GM21381 (cell line): ENCODE measurements at regions not wholly inside any gene's neighbourhood (a gene's known extent, or its start where the extent isn't known, plus 50 kb on each side); places are given as distances from the start of the nearest gene placed in this dataset.
A peak's percentile ranks its signal among the peaks of the same experiment; 100 is the strongest.

ENCODE experiments used
- ATAC-seq: cut with Tn5 transposase; IDR thresholded peaks from one replicate; pipeline ENCODE4 v1.9.1; 2021; ENCODE audit warnings: mild to moderate bottlenecking, moderate library complexity; ENCODE audit not compliant: unreplicated experiment

DNA sequence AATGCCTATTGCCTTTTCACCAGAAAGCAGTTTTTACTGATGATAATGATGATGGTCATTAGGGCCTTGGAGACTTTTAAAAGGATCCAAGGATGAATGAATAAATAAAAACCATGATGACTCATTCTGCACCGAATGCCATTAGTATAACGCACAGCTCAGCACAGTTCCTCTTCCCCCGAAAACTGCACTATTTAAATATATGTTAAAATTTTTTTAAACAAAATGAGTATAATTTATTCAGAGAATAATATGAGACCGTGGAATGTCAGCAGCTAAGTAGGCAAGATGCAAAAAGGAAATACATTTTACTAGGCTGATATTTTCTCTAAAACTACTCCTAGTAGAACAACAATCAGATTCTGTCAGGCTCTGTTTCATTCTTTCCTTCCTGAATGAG lies 83.4 kb upstream of the NANOGP8 start:
- ATAC-seq: no peak

DNA sequence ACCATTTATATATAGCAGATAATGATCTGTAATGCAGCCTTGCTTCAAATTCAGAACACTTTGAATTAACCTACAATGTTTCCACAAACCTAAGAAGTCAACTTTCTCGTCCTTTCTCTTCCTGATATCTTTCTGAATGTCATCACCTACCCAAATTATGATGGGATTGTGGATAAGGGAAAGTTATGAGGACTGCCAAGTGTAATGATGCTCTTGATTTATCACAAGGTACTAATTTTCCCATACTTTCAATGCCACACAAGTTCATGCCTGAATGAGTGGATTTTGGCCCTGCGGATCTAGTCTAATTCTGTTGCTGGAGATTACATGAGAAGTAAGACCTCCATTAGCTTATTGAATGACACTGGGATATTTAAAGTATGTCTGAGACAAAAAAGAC lies 82.6 kb upstream of the NANOGP8 start:
- ATAC-seq: no peak

DNA sequence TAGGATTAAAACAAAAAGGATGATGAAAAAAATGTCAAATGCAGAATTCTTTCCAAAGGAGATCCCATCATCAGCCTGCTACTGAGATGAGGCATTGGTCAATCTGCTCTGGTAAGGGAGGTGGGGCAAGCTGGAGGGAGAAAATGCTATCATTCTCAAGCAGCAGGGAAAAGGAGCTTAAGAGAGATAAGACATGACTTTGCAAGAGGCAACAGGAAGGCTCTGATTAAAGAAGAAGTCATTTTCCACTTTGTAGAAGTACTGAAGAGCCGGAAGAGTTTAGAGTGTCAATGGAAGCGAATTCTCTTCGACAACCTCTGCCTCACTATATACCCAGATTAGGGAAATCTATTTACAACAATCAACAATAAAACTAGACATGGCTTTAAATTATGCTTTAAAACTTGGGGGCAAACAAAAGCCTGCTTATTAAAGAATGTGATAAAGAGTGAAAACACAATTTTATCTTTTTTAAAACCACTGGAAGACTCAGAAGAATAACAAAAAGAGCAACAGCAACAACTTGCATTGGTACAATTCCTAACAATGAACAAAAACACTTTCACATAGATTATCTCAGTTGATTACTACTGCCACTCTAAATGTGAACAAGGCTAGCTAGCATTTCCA lies 81.8 kb upstream of the NANOGP8 start:
- no peak for ATAC-seq

DNA sequence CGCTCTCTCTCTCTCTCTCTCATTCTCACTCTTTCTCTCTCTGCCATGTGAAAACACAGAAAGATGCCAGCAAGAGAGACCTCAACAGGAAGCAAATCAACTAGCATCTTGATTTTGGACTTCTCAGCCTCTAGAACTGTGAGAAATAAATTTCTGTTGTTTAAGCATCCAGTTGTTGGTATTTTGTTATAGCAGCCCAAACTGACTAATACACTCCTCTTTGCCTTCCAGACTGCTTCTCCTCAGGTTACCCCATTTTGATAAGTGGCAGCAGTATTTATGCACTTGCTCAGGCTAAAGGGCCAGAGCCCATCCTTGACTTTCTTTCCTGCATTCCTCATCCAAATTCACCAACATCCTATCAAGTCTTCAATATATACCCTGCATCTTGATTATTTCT lies 76.6 kb upstream of the NANOGP8 start:
- ATAC-seq: no peak

DNA sequence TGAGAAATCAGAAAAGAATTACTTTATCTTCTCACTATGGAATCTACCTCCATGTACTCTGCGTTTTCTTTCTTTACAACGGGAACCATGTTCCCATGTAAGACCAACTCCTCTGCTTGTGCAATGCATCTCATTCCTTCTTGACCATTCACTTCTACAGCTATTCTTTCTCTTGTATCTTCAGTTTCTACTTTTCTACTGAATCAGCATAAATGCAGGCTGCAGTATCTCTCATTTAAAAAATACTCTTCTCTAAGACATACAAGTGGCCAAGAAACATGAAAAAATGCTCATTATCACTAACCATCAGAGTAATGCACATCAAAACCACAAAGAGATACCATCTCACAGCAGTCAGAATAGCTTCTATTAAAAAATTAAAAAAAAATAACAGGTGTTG lies 74.1 kb upstream of the NANOGP8 start:
- ATAC-seq: no peak

DNA sequence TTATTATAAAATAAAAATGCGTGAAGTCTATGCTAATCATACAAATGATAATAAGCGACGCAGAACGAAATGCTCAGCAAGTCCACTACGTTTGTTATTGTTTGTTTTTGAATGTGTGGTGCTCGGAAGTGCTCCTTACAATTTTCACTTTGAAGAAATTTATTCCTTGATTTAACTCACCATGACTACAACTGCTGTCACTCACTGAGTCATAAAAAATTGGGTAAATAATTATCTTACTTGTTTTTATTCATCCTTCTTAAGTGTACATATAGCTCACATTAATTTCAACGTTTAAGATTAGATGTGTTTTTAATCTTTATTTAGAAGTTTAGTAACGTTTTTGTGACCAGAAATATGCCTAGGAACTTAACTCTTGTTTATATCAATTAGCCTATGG lies 66.7 kb upstream of the NANOGP8 start:
- no peak for ATAC-seq

DNA sequence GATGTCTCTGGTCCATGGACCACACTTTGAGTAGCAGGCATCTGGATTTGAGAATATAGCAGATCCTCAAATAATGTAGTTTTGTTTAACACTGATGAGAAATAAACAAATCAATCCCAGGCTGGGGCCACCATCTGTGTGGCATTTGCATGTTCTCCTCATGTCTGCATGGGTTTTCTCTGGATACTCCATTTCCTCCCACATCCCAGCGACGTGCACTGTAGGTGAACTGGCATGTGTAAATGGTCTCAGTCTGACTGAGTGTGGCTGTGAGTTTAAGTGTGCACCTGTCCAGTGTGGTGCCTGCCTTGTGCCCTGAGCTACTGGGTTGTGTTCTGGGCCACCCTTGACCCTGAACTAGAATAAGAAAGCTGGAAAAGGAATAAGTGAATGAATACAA lies 66.3 kb upstream of the NANOGP8 start:
- no peak for ATAC-seq

DNA sequence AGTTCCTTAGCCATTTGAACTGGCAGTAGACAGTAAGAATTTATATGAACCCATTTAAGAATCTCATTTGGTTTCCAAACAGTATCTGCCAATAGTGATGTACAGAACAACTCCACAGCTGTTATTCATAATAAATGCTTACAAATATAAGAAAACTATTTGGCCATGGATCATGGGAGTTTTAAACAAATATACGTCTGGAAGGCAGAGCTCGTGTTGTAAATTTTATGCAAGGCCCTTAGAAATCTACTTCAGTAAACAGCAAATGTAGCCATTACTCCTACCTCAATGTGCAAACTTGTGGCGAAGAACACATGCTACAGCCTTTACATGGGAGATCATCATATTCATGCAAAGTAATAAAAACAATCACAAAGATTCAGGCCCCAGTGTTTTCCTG lies 65.3 kb upstream of the NANOGP8 start:
- ATAC-seq: no peak

DNA sequence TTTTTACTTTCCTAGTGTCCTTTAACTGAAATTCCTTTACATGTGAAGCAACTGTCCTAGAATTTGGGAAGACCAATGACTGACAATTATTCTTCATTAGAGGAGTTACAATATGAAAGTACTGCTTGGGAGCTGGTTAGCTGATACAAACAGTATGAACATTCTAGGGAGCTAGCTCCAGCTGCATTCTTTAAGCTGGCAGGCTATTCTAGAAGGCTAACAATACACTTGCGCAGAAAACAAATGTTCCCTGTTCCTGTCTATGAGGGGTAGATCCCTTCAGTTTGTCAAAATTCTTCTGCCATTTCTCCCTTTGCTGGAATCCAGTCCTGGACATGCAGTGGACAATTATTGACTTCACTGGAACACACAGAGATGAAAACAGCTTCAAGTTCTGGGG lies 60.2 kb upstream of the NANOGP8 start:
- no peak for ATAC-seq

DNA sequence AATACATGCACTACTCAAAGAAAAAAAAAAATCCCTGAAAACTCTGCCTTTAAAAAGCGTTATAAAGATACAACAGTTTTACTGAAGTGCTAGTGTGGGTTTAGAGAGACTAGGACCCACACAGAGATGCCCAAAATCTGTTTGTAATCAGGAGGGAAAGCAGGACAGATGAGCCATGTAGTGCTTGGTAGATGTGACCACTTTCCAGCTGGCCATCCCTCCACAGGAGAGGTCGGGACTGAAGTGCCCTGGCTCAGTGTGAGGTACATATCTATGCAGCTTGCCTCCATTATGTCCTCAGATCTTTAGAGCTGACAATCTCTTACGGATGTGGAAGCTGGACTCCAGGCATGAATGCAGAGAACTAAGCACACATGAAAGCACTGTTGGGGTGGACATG lies 57.5 kb upstream of the NANOGP8 start:
- ATAC-seq: no peak

GRCh38 chr15:35141743-35142471 lies 56.8 kb upstream of the NANOGP8 start:
- ATAC-seq: no peak

- no peak for ATAC-seq
These were observed 54.7 kb upstream of the NANOGP8 start for GRCh38 chr15:35139822-35140221.

- no peak for ATAC-seq
These were observed 52.1 kb upstream of the NANOGP8 start for GRCh38 chr15:35137190-35137574.

DNA sequence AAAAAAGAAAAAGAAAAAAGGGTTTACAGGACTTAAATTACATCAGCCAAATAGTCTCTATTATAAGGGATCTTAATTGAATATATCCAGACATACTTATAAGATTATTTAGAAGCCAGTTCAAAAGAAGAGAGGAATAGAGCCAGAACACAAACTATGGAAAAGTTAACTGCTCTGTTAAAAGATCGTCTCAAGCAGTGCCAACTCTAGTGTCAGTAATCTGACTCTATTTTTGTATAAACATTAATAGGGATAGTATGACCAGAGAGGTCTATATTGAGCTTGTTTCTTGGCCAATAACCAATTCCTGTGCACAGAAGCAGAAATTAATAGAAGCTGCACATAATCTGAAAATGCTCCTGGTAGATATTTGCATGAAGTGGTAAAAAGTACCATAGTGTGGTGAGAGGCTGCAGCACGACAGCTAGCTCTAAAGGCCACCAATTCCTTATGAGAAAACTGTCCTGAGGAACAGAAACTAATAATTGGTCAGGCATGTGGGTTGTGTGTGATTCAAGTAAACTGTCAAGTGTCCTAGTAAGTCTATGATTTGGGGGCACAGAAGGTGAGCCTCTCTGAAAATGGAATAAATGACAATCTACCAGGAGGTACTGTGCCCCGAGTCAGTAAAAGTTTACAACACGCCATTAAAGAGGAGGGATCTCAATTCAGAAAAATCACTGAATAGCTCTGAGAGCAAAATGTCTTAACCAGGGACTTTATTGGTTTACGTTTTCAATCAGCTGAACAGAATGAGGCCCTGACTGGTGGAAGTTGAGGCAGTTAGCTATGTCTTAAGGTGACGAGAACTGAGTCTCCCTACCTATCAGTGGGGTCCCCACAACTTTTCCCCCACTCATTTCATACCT lies 51.5 kb upstream of the NANOGP8 start:
- ATAC-seq: peak; percentile 98
